Lower leg skin (tissue), 3 donors: ENCODE measurements at regions not wholly inside any gene's neighbourhood (a gene's known extent, or its start where the extent isn't known, plus 50 kb on each side); places are given as distances from the start of the nearest gene placed in this dataset.

ENCODE experiments used
- POLR2A ChIP-seq, 2 donors: fragments of 450-650 bp; IDR thresholded peaks; one replicate each; pipeline ENCODE4 v1.6.1; 2016 to 2017; ENCODE audit warnings: antibody characterized with exemption in 2 of 2, mild to moderate bottlenecking in 1 of 2, moderate library complexity in 1 of 2
- TF ChIP-seq, protein P1 (sequence below), 3 donors: fragments of 450-650 bp; IDR thresholded peaks; one replicate each; pipeline ENCODE4 v1.5.1; 2016; ENCODE audit warnings: antibody characterized with exemption in 3 of 3, mild to moderate bottlenecking in 3 of 3, moderate library complexity in 2 of 3

DNA sequence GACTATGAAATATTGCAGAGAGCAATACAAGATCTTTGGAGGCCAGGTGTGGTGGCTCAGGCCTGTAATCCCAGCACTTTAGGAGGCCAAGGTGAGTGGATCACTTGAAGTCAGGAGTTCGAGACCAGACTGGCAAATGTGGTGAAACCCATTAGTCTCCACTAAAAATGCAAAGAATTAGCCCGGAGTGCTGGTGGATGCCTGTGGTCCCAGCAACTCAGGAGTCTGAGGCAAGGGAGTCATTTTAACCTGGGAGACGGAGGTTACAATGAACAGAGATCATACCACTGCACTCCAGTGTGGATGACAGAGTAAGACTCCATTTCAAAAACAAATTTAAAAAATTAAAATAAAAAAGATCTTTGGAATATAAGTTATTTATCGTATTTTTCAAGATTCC, 76.6 kb downstream of the PRKAB2 start:
- TF ChIP-seq, protein P1, sequence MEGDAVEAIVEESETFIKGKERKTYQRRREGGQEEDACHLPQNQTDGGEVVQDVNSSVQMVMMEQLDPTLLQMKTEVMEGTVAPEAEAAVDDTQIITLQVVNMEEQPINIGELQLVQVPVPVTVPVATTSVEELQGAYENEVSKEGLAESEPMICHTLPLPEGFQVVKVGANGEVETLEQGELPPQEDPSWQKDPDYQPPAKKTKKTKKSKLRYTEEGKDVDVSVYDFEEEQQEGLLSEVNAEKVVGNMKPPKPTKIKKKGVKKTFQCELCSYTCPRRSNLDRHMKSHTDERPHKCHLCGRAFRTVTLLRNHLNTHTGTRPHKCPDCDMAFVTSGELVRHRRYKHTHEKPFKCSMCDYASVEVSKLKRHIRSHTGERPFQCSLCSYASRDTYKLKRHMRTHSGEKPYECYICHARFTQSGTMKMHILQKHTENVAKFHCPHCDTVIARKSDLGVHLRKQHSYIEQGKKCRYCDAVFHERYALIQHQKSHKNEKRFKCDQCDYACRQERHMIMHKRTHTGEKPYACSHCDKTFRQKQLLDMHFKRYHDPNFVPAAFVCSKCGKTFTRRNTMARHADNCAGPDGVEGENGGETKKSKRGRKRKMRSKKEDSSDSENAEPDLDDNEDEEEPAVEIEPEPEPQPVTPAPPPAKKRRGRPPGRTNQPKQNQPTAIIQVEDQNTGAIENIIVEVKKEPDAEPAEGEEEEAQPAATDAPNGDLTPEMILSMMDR (IDR thresholded peaks at IDR 0.05): no peak
- TF ChIP-seq POLR2A (IDR thresholded peaks at IDR 0.05): no peak
